GM19023 (cell line): ENCODE measurements at regions not wholly inside any gene's neighbourhood (a gene's known extent, or its start where the extent isn't known, plus 50 kb on each side); places are given as distances from the start of the nearest gene placed in this dataset.
"Not testable (repeated sequence)": the region's sequence is repeated elsewhere in the genome, so short reads cannot be mapped to it uniquely, and the experiment has no call there.

Source experiments
- ATAC-seq: cut with Tn5 transposase; IDR thresholded peaks from one replicate; pipeline ENCODE4 v1.9.1; 2021; ENCODE audit warnings: mild to moderate bottlenecking, moderate library complexity; ENCODE audit not compliant: unreplicated experiment

GRCh38 chr2:207321514-207321913 lies 155.8 kb upstream of the KLF7 start:
- no peak for ATAC-seq

- ATAC-seq: no peak
Observed at GRCh38 chr2:207324001-207324400, 158.3 kb upstream of the KLF7 start.

GRCh38 chr2:207327513-207327912 lies 161.8 kb upstream of the KLF7 start:
- ATAC-seq: no peak

GRCh38 chr2:207328944-207329386 lies 163.2 kb upstream of the KLF7 start:
- ATAC-seq: peak; percentile 40

GRCh38 chr2:207330912-207331311 lies 165.2 kb upstream of the KLF7 start:
- ATAC-seq: peak; percentile 50

- ATAC-seq: no peak
Observed at GRCh38 chr2:207331674-207332073, 165.9 kb upstream of the KLF7 start.

- ATAC-seq: no peak
Observed at GRCh38 chr2:207332480-207333212, 166.9 kb upstream of the KLF7 start.

GRCh38 chr2:207333599-207334300 lies 168.0 kb upstream of the KLF7 start:
- no peak for ATAC-seq

GRCh38 chr2:207334301-207334623 lies 168.5 kb upstream of the KLF7 start:
- peak; percentile 9 for ATAC-seq

GRCh38 chr2:207334624-207335371 lies 169.1 kb upstream of the KLF7 start:
- ATAC-seq: peak; percentile 45

- no peak for ATAC-seq
Observed at GRCh38 chr2:207337234-207338219, 171.8 kb upstream of the KLF7 start.

- ATAC-seq: no peak
Observed at GRCh38 chr2:207338220-207338607, 172.5 kb upstream of the KLF7 start.

- no peak for ATAC-seq
Observed at GRCh38 chr2:207338610-207339009, 172.9 kb upstream of the KLF7 start.

GRCh38 chr2:207341112-207341750 lies 175.5 kb upstream of the KLF7 start:
- ATAC-seq: no peak

GRCh38 chr2:207341804-207342203 lies 176.1 kb upstream of the KLF7 start:
- no peak for ATAC-seq

GRCh38 chr2:207344596-207345394 lies 179.0 kb upstream of the KLF7 start:
- ATAC-seq: not testable (repeated sequence)

- no peak for ATAC-seq
Observed at GRCh38 chr2:207351171-207351570, 178.6 kb upstream of the CREB1 start.

GRCh38 chr2:207352978-207353671 lies 176.6 kb upstream of the CREB1 start:
- ATAC-seq: peak; percentile 87

GRCh38 chr2:207353836-207354235 lies 175.9 kb upstream of the CREB1 start:
- ATAC-seq: no peak
